DND-41 (cell line): ENCODE measurements at regions not wholly inside any gene's neighbourhood (a gene's known extent, or its start where the extent isn't known, plus 50 kb on each side); places are given as distances from the start of the nearest gene placed in this dataset.

Experiments used
- ATAC-seq: fragments of 200-7000 bp; cut with Tn5 transposase; 3 replicates; pipeline ENCODE4 v1.9.1; 2021; ENCODE audit warnings: low read depth; ENCODE audit not compliant: insufficient read depth
- DNase-seq: peaks from one replicate; pipeline ENCODE4 v3.0.0-alpha.2; 2020
- H2AFZ ChIP-seq: 2 replicates; pipeline ENCODE4 v1.6.0; 2012; ENCODE audit warnings: low read depth, low read length
- H3K27ac ChIP-seq: 2 replicates; pipeline ENCODE4 v1.5.1; 2012; ENCODE audit warnings: low read length, inconsistent platforms
- H3K27me3 ChIP-seq: fragments of 200-600 bp; sonication (generic); 2 replicates; pipeline ENCODE4 v1.6.0; 2012; ENCODE audit warnings: low read length, mild to moderate bottlenecking, inconsistent platforms; ENCODE audit not compliant: insufficient read depth, poor library complexity
- H3K36me3 ChIP-seq: 2 replicates; pipeline ENCODE4 v1.5.1; 2012; ENCODE audit warnings: low read length, inconsistent platforms; ENCODE audit not compliant: insufficient read depth
- H3K4me1 ChIP-seq: 2 replicates; pipeline ENCODE4 v1.5.1; 2012; ENCODE audit warnings: mild to moderate bottlenecking, low read length; ENCODE audit not compliant: insufficient read depth
- H3K4me2 ChIP-seq: 2 replicates; pipeline ENCODE4 v1.6.0; 2012; ENCODE audit warnings: mild to moderate bottlenecking, moderate library complexity, low read length, inconsistent platforms; ENCODE audit not compliant: insufficient read depth
- H3K4me3 ChIP-seq, 2 experiments: fragments of 200-600 bp in 1 of 2; shearing (Covaris generic) in 1 of 2; 2 replicates each; pipeline ENCODE4 v1.5.1; 2012 to 2016; ENCODE audit warnings: inconsistent platforms in 2 of 2, low read length in 2 of 2, mild to moderate bottlenecking in 2 of 2, low read depth in 1 of 2, moderate library complexity in 1 of 2
- H3K79me2 ChIP-seq: 2 replicates; pipeline ENCODE4 v1.6.0; 2012; ENCODE audit warnings: low read length, inconsistent platforms; ENCODE audit not compliant: insufficient read depth
- H3K9ac ChIP-seq: 2 replicates; pipeline ENCODE4 v1.6.0; 2012; ENCODE audit warnings: low read depth, mild to moderate bottlenecking, inconsistent platforms, low read length, moderate library complexity
- H3K9me3 ChIP-seq: 2 replicates; pipeline ENCODE4 v1.5.1; 2012; ENCODE audit warnings: low read length, moderate library complexity, mild to moderate bottlenecking, inconsistent platforms; ENCODE audit not compliant: insufficient read depth, severe bottlenecking
- H4K20me1 ChIP-seq: 2 replicates; pipeline ENCODE4 v1.6.0; 2012; ENCODE audit warnings: low read length; ENCODE audit not compliant: insufficient read depth
- EZH2 ChIP-seq: IDR thresholded peaks from 3 replicates; pipeline ENCODE4 v1.6.1; 2012; ENCODE audit warnings: borderline replicate concordance, low read depth, mild to moderate bottlenecking, moderate library complexity, low read length, inconsistent platforms; ENCODE audit not compliant: severe bottlenecking
- TF ChIP-seq, protein P1 (sequence below): IDR thresholded peaks from 2 replicates; pipeline ENCODE4 v1.5.1; 2012; ENCODE audit warnings: borderline replicate concordance, low read length, moderate library complexity, mild to moderate bottlenecking; ENCODE audit not compliant: poor library complexity, severe bottlenecking; ENCODE audit errors: extremely low read depth

DNA sequence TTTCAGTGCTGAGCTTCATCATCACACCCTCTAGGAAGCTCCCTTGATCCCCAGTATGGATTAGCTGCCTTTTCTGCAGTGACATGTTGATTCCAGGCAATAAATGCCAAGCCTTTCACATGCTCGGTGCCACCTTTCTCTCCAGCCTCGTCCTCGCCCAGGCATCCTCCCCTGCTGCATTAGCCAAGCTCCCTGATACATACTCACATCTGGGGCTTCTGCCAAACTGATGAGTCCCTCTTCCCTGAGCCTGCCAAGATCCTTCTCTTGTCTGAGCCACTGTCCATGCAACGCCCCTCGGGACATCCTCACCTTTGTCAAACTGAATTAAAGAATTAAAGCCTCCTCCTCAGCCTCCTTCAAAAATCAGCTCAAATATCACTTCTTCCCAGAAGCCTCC is 538.5 kb upstream of the CDH11 start:
- H3K9me3 ChIP-seq, result no peaks in the 10 kb centered on the region
- no peaks in the 10 kb centered on the region for H3K79me2 ChIP-seq
- no peak overlapping the region for H3K9ac ChIP-seq
- H3K36me3 ChIP-seq, result no peaks in the 10 kb centered on the region
- no peak overlapping the region for H3K4me2 ChIP-seq
- no peak overlapping the region for H2AFZ ChIP-seq
- H3K27ac ChIP-seq, result no peak overlapping the region
- DNase-seq, result no peak
- no peak for ATAC-seq
- H3K4me3 ChIP-seq, result no peak overlapping the region
- H3K4me1 ChIP-seq, result no peaks in the 10 kb centered on the region
- TF ChIP-seq, protein P1, sequence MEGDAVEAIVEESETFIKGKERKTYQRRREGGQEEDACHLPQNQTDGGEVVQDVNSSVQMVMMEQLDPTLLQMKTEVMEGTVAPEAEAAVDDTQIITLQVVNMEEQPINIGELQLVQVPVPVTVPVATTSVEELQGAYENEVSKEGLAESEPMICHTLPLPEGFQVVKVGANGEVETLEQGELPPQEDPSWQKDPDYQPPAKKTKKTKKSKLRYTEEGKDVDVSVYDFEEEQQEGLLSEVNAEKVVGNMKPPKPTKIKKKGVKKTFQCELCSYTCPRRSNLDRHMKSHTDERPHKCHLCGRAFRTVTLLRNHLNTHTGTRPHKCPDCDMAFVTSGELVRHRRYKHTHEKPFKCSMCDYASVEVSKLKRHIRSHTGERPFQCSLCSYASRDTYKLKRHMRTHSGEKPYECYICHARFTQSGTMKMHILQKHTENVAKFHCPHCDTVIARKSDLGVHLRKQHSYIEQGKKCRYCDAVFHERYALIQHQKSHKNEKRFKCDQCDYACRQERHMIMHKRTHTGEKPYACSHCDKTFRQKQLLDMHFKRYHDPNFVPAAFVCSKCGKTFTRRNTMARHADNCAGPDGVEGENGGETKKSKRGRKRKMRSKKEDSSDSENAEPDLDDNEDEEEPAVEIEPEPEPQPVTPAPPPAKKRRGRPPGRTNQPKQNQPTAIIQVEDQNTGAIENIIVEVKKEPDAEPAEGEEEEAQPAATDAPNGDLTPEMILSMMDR, result no peak
- no peak for TF ChIP-seq EZH2
- H4K20me1 ChIP-seq, result no peaks in the 10 kb centered on the region
- H3K27me3 ChIP-seq, result no peaks in the 10 kb centered on the region

DNA sequence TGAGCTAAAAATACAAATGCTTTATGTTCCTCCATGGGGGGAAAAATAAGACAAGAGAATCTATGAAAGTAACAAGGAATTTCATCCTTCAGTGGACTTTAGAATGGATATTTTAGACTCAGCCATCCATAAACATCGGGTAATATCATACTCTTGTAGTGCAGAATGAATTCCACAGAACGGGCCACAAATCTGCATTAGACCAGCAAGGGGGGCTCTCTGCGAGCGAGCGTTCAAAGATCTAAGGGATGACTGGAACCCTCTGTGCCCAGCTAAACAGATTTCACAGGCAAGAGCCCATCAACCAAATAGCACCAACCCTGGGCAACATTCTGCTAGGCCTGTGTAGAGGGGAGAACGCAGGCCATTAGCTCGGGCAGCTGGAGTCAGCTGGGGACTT is 537.9 kb upstream of the CDH11 start:
- H3K36me3 ChIP-seq, result no peaks in the 10 kb centered on the region
- H3K9me3 ChIP-seq, result no peaks in the 10 kb centered on the region
- no peak overlapping the region for H3K27ac ChIP-seq
- no peak overlapping the region for H3K4me2 ChIP-seq
- no peaks in the 10 kb centered on the region for H4K20me1 ChIP-seq
- H3K4me1 ChIP-seq, result no peaks in the 10 kb centered on the region
- H3K9ac ChIP-seq, result no peak overlapping the region
- ATAC-seq (no peak), DNase-seq (no peak)
- no peaks in the 10 kb centered on the region for H3K27me3 ChIP-seq
- H3K79me2 ChIP-seq, result no peaks in the 10 kb centered on the region
- no peak overlapping the region for H2AFZ ChIP-seq
- TF ChIP-seq, protein P1, result no peak
- TF ChIP-seq EZH2, result no peak
- H3K4me3 ChIP-seq, result no peak overlapping the region

DNA sequence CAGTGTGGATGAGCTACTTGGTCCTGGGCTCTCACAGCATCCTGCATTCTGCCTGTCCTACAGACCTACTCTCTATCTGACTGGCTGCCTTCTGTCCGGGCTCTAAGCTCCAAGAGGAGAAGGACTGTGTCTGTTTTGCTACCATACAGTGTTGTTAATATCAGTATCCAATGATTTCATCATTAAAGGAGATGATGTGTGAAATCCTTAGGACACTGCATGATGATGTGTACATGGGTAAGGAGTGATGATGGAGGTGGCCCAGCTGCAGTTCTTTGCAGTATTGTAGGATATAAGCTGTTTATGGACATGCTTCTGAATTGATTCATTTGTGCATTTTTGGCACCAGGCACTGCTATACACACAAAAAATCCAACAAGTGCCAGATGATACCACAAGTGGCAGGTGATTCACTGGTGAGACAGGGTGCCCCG is 536.9 kb upstream of the CDH11 start:
- H3K4me2 ChIP-seq, result no peak overlapping the region
- H3K4me3 ChIP-seq, result no peak overlapping the region
- H3K27me3 ChIP-seq, result no peaks in the 10 kb centered on the region
- H3K79me2 ChIP-seq, result no peaks in the 10 kb centered on the region
- H3K9ac ChIP-seq, result no peak overlapping the region
- DNase-seq (no peak), ATAC-seq (no peak)
- no peaks in the 10 kb centered on the region for H3K36me3 ChIP-seq
- H3K4me1 ChIP-seq, result no peaks in the 10 kb centered on the region
- TF ChIP-seq, protein P1, result no peak
- TF ChIP-seq EZH2, result no peak
- no peak overlapping the region for H3K27ac ChIP-seq
- no peaks in the 10 kb centered on the region for H4K20me1 ChIP-seq
- no peaks in the 10 kb centered on the region for H3K9me3 ChIP-seq
- no peak overlapping the region for H2AFZ ChIP-seq

DNA sequence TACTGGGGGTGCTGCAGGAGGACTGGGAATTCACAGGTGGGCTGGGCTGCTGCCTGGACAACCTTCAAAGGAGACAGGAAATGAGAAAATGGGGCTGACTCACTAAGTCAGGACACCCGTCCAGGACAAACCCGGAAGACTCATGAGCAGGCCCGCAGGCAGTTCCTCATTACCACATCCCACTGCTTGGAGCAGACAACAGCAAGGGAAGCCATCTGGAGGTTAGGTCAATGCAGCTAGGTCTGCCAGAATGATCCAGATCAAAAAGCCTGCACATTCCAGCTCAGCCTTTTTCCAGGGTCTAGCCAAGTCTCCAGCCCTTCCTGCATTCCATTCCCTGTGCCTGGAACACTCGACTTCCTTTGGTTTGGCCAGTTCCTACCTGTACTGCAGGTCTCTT is 536.5 kb upstream of the CDH11 start:
- TF ChIP-seq EZH2, result no peak
- TF ChIP-seq, protein P1, result no peak
- H3K4me1 ChIP-seq, result no peaks in the 10 kb centered on the region
- no peak overlapping the region for H3K4me3 ChIP-seq
- no peaks in the 10 kb centered on the region for H3K9me3 ChIP-seq
- ATAC-seq (no peak), DNase-seq (no peak)
- H3K79me2 ChIP-seq, result no peaks in the 10 kb centered on the region
- H3K9ac ChIP-seq, result no peak overlapping the region
- no peaks in the 10 kb centered on the region for H3K36me3 ChIP-seq
- H3K27me3 ChIP-seq, result no peaks in the 10 kb centered on the region
- H3K27ac ChIP-seq, result no peak overlapping the region
- H3K4me2 ChIP-seq, result no peak overlapping the region
- H2AFZ ChIP-seq, result no peak overlapping the region
- H4K20me1 ChIP-seq, result no peaks in the 10 kb centered on the region
